ENCODE measurements at regions not wholly inside any gene's neighbourhood (a gene's known extent, or its start where the extent isn't known, plus 50 kb on each side); places are given as distances from the start of the nearest gene placed in this dataset.
"Not testable (repeated sequence)": the region's sequence is repeated elsewhere in the genome, so short reads cannot be mapped to it uniquely, and the experiment has no call there.

GRCh38 chr1:217985641-217986040, 299.5 kb upstream of the RRP15 start:
- no peaks in the 10 kb centered on the region for H3K9me3 ChIP-seq (ENCODE audit: severe bottlenecking)
- no peak overlapping the region for H3K4me3 ChIP-seq (ENCODE audit: low read depth, low read length)
- H3K36me3 ChIP-seq = no peaks in the 10 kb centered on the region
- no peaks in the 10 kb centered on the region for H3K27me3 ChIP-seq (ENCODE audit: insufficient read depth, low read depth, severe bottlenecking)
- TF ChIP-seq CTCF (IDR thresholded peaks at IDR 0.05; ENCODE audit: low read depth, low read length) = no peak
- no peak overlapping the region for H3K27ac ChIP-seq
- DNase-seq = no peak

DNA sequence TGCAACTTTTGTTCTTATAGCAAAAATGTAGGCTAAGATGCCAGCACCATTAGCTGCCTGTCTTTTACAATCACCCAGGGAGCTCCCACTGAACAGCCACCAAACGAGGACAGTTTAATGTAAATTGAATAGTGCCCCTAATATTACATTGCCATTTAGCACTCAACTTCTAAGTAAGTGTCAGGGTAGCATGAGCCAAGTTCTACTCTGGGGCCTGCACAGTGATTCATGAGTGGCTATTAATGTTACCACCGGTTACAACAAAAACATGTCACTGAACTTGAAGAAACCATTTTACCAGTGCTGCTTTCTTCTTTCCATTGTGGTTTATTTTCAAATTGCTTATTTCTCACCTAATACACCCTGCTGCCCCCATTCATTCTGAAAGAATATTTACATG, 295.6 kb upstream of the RRP15 start:
- no peaks in the 10 kb centered on the region for H3K9me3 ChIP-seq (ENCODE audit: severe bottlenecking)
- H3K4me3 ChIP-seq (ENCODE audit: low read depth, low read length) = no peak overlapping the region
- no peaks in the 10 kb centered on the region for H3K27me3 ChIP-seq (ENCODE audit: insufficient read depth, low read depth, severe bottlenecking)
- no peak for DNase-seq
- no peak for TF ChIP-seq CTCF (IDR thresholded peaks at IDR 0.05; ENCODE audit: low read depth, low read length)
- H3K27ac ChIP-seq = no peak overlapping the region
- H3K36me3 ChIP-seq = no peaks in the 10 kb centered on the region

- no peak for TF ChIP-seq CTCF (IDR thresholded peaks at IDR 0.05; ENCODE audit: low read depth, low read length)
- no peaks in the 10 kb centered on the region for H3K36me3 ChIP-seq
- H3K27me3 ChIP-seq (ENCODE audit: insufficient read depth, low read depth, severe bottlenecking) = no peaks in the 10 kb centered on the region
- DNase-seq = no peak
- H3K4me3 ChIP-seq (ENCODE audit: low read depth, low read length) = no peak overlapping the region
- H3K27ac ChIP-seq = no peak overlapping the region
- H3K9me3 ChIP-seq (ENCODE audit: severe bottlenecking) = no peaks in the 10 kb centered on the region
These were observed 291.7 kb upstream of the RRP15 start for GRCh38 chr1:217993439-217993838.

DNA sequence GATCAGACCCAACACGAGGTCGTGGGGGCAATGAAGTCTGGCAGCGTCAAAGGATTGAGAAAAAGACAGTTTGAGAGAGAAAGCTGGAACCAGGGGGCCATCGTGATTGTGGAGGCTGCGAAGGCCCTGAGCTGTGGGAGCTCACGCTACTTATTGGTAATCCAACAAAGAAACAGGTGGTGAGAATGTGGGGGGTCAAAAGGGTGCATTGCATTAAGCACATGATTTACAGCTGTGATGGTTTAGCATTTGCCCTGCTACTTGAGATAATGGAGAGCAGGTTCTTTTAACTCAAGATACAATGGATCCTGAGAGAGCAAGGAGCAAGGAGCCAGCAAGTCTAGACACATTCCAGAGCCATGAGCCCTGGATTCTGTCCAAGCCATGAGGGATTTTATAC, 276.8 kb upstream of the RRP15 start:
- not testable (repeated sequence) for H3K36me3 ChIP-seq; H3K27me3 ChIP-seq (ENCODE audit: insufficient read depth, low read depth, severe bottlenecking); H3K4me3 ChIP-seq (ENCODE audit: low read depth, low read length); H3K9me3 ChIP-seq (ENCODE audit: severe bottlenecking)
- peak overlapping the region; percentile 66 for H3K27ac ChIP-seq
- peak; percentile 67 for DNase-seq

GRCh38 chr1:218015106-218015505, 270.0 kb upstream of the RRP15 start:
- not testable (repeated sequence) for H3K9me3 ChIP-seq (ENCODE audit: severe bottlenecking); H3K36me3 ChIP-seq; DNase-seq; H3K27ac ChIP-seq; H3K4me3 ChIP-seq (ENCODE audit: low read depth, low read length); H3K27me3 ChIP-seq (ENCODE audit: insufficient read depth, low read depth, severe bottlenecking)

DNA sequence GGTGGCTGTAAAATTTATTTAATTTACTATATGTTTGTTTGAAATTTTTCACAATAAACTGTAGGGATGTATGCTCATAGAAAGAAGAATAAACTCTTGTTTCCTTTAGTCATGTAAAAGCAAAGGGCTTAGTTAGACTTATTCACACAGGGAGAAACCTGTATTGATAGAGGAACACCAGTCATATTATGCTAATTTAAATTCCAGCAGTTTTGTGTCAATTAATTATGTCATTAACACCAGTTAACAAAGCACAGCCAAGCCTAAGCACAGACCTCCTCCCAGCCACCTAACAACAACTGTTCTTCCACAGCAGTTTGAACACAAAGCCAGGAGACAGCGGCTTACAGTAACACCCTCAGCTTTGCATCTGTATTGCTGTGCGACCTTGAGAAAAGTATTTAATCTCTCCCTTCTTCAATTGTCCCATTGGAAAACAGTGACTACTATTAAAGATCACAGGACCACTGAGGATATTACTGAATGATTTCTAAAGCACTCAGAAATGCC, 260.8 kb upstream of the RRP15 start:
- TF ChIP-seq CTCF (IDR thresholded peaks at IDR 0.05; ENCODE audit: low read depth, low read length) = no peak
- no peaks in the 10 kb centered on the region for H3K9me3 ChIP-seq (ENCODE audit: severe bottlenecking)
- H3K27me3 ChIP-seq (ENCODE audit: insufficient read depth, low read depth, severe bottlenecking) = no peaks in the 10 kb centered on the region
- no peak for DNase-seq
- H3K27ac ChIP-seq = no peak overlapping the region
- H3K36me3 ChIP-seq = no peaks in the 10 kb centered on the region
- H3K4me3 ChIP-seq (ENCODE audit: low read depth, low read length) = no peak overlapping the region

DNA sequence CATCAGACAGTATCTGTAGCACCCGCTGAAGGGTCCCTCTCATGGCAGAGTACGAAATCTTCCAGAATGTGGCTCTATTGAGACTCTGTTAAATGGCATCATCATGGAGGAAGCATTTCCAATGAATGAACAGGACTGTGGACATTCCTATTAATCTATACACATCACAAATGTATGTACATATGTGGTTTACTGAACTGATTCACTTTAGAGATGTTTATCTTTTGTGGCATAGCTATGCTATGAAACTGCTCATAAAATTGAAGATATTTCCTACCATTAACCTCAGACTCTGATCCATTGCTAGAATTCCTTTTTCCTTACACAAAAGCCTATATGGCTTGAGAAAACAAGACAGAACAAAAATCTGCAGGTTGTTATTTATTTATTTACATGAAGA, 259.6 kb upstream of the RRP15 start:
- TF ChIP-seq CTCF (IDR thresholded peaks at IDR 0.05; ENCODE audit: low read depth, low read length) = no peak
- no peak overlapping the region for H3K4me3 ChIP-seq (ENCODE audit: low read depth, low read length)
- H3K36me3 ChIP-seq = no peaks in the 10 kb centered on the region
- no peak for DNase-seq
- no peaks in the 10 kb centered on the region for H3K27me3 ChIP-seq (ENCODE audit: insufficient read depth, low read depth, severe bottlenecking)
- no peak overlapping the region for H3K27ac ChIP-seq
- no peaks in the 10 kb centered on the region for H3K9me3 ChIP-seq (ENCODE audit: severe bottlenecking)

All from WERI-Rb-1 (cell line).